Left hindlimb (tissue), 1 donor: ENCODE measurements at regions not wholly inside any gene's neighbourhood (a gene's known extent, or its start where the extent isn't known, plus 50 kb on each side); places are given as distances from the start of the nearest gene placed in this dataset.

ENCODE experiments used
- DNase-seq: peaks from one replicate; pipeline ENCODE4 v3.0.0-alpha.2; 2018

- DNase-seq, result no peak
Observed at GRCh38 chr1:185645162-185645640, 89.0 kb upstream of the HMCN1 start.

DNA sequence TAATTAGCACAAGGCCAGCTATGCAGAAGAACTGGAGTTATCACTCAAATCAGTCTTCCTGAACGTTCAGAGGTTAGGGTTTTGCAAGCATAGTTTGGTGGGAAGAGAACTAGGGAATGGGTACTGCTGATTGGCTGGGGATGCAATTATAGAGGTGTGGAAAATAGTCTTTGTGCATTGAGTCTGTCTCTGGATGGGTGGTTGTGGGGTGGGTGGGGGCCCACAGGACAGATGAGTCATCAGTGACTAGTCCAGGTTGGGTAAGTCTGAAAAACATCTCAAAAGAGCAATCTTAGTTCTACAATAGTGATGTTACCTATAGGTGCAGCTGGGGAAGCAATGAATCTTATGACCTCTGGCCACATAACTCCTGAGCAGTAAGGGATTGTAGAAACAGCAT is 89.7 kb upstream of the HMCN1 start:
- DNase-seq, result no peak

DNA sequence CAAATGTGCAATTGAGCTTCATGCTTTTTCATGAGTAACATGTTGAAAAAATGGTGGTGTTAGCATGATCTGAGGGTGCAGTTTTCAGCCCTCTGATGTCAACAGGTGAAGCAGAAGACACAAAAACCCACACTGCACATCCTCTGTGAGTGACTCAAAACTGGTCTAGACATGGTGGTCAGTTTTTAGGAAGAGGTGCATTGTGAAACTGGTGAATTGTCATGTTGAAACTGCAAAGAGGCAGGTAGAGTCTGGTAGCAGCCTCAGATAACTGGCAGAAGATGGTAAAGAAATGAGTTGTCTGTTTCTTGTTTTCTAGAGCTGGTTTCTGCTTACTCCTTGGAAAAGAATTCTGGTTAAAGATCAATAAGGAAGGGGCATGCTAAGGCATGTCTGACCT is 97.3 kb upstream of the HMCN1 start:
- DNase-seq, result no peak

DNA sequence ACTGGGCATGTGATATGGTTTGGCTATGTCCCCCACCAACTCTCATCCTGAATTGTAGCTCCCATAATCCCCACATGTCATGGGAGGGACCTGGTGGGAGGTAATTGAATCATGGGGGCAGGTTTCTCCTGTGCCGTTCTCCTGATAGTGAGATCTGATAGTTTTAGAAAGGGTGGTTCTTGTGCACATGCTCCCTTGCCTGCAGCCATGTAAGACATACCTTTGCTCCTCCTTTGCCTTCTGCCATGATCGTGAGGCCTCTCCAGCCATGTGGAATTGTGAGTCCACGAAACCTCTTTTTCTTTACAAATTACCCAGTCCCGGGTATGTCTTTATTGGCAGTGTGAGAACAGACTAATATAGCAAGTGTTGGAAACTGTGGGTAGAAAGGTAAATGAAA is 99.5 kb upstream of the HMCN1 start:
- DNase-seq, result no peak

DNA sequence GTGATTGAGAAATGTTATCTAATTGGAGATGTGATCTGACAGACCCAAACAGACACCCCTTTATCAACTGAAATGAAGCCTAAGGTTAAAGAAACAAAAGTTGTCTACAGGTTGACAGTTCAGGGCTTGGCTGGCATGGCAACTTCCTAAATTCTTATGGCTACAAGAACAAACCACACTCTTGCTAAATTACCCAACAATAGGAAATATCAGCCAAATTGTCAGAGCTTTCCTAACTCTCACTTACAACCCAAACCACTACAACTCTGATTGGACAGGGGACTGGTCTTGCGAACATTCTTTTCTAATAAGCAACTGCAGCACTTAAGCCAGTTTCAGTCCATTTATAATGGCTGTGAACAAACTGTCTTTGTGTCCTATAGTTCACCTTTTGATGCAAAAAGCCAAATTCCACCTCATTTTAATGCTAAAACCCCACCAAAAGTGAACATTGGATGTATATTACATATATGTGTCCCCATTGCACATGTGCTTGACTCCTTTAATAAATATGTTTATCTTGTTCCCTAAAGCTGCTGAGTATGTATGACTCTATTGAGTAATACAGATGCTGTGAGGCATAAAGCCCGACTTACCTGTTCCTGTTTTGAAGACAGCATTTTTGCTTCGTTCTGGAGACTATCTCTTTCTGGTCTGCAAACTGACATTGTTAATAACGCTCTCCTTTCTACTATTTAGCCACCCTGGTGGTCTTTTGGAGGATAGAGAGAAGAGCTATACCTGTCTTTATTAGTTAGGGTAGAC is 101.3 kb upstream of the HMCN1 start:
- no peak for DNase-seq

- DNase-seq, result no peak
Observed at GRCh38 chr1:185631843-185632242, 102.3 kb upstream of the HMCN1 start.

DNA sequence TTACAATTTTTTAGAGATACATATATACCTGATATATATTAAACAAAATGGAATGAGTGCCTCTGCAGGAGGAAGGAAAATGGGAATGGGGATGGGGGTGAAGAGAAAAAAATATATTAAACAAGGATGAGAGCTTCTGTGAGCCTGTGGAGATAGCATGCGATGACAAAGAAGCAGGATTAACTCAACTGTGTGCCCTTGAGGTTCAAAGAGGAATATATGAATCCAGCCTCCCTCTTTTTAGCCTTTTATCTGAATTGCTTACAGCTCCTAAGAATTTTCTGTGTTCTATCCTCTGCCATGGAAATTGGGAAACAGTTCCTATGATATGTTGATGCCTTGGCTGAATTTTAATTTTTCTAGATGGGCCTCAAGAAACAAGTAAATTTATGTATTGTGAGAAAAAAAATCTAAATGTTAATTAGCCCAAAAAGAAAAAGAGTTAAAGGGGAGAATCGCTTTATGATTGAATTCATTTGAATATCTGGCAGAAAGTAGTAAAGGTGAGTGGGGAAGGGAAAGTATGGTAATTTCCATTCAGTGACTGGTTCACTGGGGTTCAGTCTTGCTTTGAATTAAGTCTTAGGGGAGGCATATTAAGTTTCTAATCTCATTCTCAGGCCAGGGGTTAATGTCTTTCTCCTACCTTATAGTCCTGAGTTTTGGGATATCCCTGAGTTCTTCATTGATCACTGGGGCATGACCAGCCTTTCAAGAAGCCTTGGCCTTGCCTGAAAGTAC is 106.3 kb upstream of the HMCN1 start:
- DNase-seq, result no peak

GRCh38 chr1:185627171-185627570 is 107.0 kb upstream of the HMCN1 start:
- DNase-seq, result no peak

- DNase-seq, result no peak
Observed at GRCh38 chr1:185626344-185626743, 107.8 kb upstream of the HMCN1 start.

- DNase-seq, result no peak
Observed at GRCh38 chr1:185610954-185611353, 123.2 kb upstream of the HMCN1 start.

- DNase-seq, result no peak
Observed at GRCh38 chr1:185608177-185608576, 126.0 kb upstream of the HMCN1 start.

DNA sequence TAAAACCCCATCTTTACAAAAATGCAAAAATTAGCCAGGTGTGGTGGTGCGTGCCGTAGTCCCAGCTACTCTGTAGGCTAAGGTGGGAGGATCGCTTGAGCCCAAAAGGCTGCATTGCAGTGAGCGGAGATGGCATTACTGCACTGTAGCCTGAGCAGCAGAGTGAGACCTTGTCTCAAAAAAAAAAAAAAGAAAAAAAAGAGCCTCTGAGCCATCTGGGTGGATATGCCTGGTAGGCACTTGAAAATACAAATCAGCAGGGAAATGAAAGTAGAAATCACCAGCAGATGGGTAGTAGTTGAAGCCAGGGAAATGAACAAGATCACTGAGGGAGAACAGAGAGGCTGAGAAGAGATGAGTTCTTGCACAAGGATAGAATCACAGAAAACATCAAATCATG is 131.0 kb upstream of the HMCN1 start:
- no peak for DNase-seq

- DNase-seq, result no peak
Observed at GRCh38 chr1:185601189-185601588, 133.0 kb upstream of the HMCN1 start.

- DNase-seq, result no peak
Observed at GRCh38 chr1:185600641-185601040, 133.6 kb upstream of the HMCN1 start.

DNA sequence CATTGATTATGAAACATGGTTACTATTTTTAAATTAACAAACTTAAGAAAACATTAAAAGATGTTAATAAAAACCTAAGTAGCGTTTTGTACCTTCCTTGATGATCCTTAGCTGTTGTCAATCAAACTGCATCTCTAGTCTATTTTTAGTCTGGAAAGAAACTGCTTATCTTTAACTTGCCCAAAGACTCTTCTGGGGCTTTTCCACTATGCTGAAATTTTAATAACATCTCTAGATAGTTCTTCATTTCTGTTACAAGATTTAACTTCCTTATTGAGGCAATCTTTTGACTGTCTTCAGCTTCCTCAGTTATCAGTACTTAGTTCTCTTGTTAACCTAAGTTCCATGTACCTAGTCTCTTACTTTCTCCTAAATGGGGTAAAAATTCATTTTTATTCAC is 135.9 kb upstream of the HMCN1 start:
- no peak for DNase-seq

GRCh38 chr1:185595835-185596667 is 138.1 kb upstream of the HMCN1 start:
- DNase-seq, result no peak

DNA sequence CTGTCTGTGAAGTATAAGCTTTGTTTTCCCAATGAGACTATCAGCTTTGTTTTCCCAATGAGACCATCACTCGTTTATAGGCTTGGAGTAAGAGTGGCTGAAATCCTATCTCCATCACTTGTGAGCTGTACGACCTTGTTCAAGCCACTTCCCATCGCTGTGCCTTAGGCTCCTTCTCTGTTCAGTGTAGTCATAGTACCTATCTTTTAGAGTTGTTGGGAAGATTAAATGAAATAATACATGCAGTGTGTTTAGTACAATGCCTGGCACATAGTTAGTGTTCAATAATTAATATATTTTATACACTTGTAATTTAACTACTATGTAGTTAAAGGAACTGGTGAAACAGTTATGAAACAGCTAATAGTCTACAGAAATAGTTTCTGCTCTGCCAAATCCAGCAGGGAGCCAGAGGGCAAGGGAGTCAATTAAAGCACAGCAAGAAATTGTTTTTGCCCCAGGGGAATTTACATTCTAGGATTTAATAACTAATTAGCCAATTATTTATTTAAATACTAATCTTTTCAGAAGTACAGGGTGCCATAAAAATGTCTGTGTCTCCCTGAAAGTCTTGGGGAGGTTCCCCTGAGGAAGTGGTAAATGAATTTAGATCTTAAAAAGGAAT is 139.3 kb upstream of the HMCN1 start:
- no peak for DNase-seq

DNA sequence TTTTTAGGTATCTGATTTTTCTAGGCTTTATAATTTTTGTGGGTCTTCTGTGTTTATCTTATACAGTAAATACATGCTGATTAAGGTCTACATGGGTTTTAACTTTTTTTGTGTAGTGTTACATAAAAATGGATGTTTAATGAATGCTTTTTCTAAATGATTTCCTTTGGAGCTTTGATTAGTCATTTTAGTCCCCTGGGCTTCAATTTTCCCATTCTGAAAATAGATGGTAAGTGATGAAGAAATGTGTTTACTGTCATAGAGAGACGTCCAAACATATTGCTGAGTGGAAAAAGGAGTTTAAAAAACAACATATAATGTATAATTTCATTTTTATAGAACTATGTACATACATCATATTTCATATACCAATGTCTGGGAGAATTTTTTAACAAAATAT is 140.9 kb upstream of the HMCN1 start:
- DNase-seq, result no peak

GRCh38 chr1:185585770-185586169 is 148.4 kb upstream of the HMCN1 start:
- DNase-seq, result no peak

DNA sequence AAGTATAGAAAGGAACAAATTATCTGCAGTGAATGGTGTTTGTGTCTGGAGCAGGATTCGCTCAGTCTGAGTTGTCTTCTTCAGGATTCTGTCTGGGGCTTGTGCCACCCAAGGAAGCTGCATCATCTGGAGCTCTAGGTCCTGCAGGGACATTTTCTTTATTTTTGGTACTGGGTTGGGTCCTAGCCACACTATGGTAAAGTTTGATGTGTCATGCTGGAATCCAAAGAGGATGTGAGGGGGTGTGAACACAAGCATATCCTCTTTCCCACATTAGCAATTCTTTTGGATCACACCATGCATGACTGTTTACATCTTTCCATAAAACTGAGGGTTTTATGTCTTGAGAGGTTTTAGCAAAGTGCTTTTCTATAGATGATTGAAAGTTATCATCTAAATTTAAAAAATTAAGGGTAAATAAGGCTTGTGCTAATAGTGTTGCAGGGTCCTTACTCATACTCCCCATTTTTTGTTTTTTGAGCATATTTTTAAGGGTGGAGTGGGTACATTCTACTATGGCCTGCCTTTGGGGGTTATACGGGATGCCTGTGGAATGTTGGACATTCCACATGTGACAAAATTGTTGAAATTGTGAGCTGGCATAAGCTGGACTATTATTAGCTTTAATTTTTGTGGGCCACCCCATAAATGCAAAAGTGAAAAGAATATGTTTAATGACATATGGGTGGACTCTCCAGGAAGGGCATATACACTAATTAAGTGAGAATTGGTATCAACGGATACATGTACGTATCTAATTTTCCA is 152.0 kb upstream of the HMCN1 start:
- no peak for DNase-seq

GRCh38 chr1:185581020-185581419 is 153.2 kb upstream of the HMCN1 start:
- DNase-seq, result no peak

- DNase-seq, result no peak
Observed at GRCh38 chr1:185578293-185578692, 155.9 kb upstream of the HMCN1 start.
